ENCODE measurements at regions not wholly inside any gene's neighbourhood (a gene's known extent, or its start where the extent isn't known, plus 50 kb on each side); places are given as distances from the start of the nearest gene placed in this dataset.
A peak's percentile ranks its signal among the peaks of the same experiment; 100 is the strongest.

GRCh38 chr6:166691746-166692145 lies 64.7 kb upstream of the RPS6KA2 start:
- H3K27me3 ChIP-seq (ENCODE audit: control insufficient read depth in 2 of 2, insufficient read depth in 2 of 2, low read length in 2 of 2): peaks cover 0 to 3% of the 10 kb centered on the region in 2 experiments
- dilution Hi-C loops (cut with MboI; ENCODE audit: extremely low pct_ligation_motif_present, low sequenced_read_pairs): no loop called here
- FAIRE-seq: peak; percentile 84
- H3K27ac ChIP-seq (ENCODE audit: insufficient read depth, low read depth, low read length): peak overlapping the region; percentile 68
- no peaks in the 10 kb centered on the region for H3K9me3 ChIP-seq (replicated peaks; ENCODE audit: control insufficient read depth, insufficient read depth, low read length)
- intact Hi-C loops (cut with micrococcal nuclease): loop anchor here (1.0 to 2.0 kb wide), 7 partner anchors 8 to 200 kb away; partner anchors contain the start of gene RPS6KA2
- H3K4me3 ChIP-seq (replicated peaks in 1 of 3; ENCODE audit: insufficient read depth in 1 of 3, low read depth in 1 of 3, low read length in 3 of 3): peak overlapping the region in 1 of 3 experiments; percentile 5
- no peaks in the 10 kb centered on the region for H4K20me1 ChIP-seq (replicated peaks; ENCODE audit: control insufficient read depth, extremely low read depth, insufficient read depth, low read length)
- no peak overlapping the region for H2AFZ ChIP-seq (ENCODE audit: low read depth, low read length)
- no TSS peak for BruUV-seq (replicated peaks)
- no peaks in the 10 kb centered on the region for H3K79me2 ChIP-seq (ENCODE audit: control insufficient read depth, insufficient read depth, low read length)
- DNase-seq (ENCODE audit: low read depth, low spot score): peak; percentile 79
- no peaks in the 10 kb centered on the region for H3K9me1 ChIP-seq (replicated peaks; ENCODE audit: control insufficient read depth, extremely low read depth, insufficient read depth, low read length)
- ChIA-PET POLR2A (interaction anchor here (0.6 to 1.4 kb wide), 4 partner anchors 45 to 92 kb away, joined by 3 read pairs; partner anchors contain the start of gene RPS6KA2), CTCF (interaction anchor here (0.6 to 1.9 kb wide), 12 partner anchors 15 to 236 kb away, joined by 3 to 9 read pairs (median 4); no protein-coding TSS in a partner anchor)
- H3K4me1 ChIP-seq (ENCODE audit: control insufficient read depth, extremely low read depth, insufficient read depth, low read length): peaks cover 20% of the 10 kb centered on the region
- H3K9ac ChIP-seq (replicated peaks; ENCODE audit: extremely low read depth, insufficient read depth, low read length): peak overlapping the region; percentile 58
- H3K36me3 ChIP-seq (ENCODE audit: control insufficient read depth in 2 of 2, extremely low read depth in 1 of 2, insufficient read depth in 2 of 2, low read length in 2 of 2): no peaks in the 10 kb centered on the region
- H3K4me2 ChIP-seq (ENCODE audit: insufficient read depth, low read length): peak overlapping the region; percentile 62
- TF ChIP-seq MYC (IDR thresholded peaks at IDR 0.05; ENCODE audit: low read depth, low read length) (peak; percentile 49), POLR2A (IDR thresholded peaks at IDR 0.05; ENCODE audit: low read depth, low read length) (no peak), FOS (IDR thresholded peaks at IDR 0.05; ENCODE audit: borderline replicate concordance, insufficient read depth, low read length) (no peak), GATA2 (IDR thresholded peaks at IDR 0.05; ENCODE audit: insufficient read depth, insufficient read length, low read depth, low read length) (peak; percentile 79), MAX (IDR thresholded peaks at IDR 0.05; ENCODE audit: insufficient read depth, insufficient read length) (peak; percentile 70)

DNA sequence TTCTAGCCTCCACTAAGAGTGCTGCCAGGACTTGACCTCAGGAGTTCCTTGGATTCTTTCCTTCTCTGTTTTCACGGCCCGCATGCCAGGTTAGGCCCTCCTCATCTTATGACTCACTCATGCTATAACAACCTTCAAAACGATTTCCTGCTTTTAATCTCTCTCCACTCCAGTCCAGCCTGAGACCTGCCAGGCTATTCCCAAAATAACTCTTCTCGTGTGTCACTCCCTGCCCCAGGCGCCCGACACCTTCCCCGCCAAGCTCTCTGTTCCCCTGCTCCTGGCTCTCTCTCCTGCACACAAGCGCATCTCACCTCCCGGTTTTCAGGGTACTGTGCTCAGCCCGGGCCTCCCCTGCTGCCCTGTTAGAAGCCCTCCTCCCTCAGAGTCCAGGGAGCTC lies 64.1 kb upstream of the RPS6KA2 start:
- ChIA-PET CTCF (interaction anchor here (0.9 to 1.9 kb wide), 10 partner anchors 16 to 235 kb away, joined by 3 to 9 read pairs (median 3); no protein-coding TSS in a partner anchor), POLR2A (interaction anchor here (1.0 to 1.4 kb wide), 2 partner anchors 46 to 51 kb away, joined by 3 read pairs; no protein-coding TSS in a partner anchor)
- DNase-seq (ENCODE audit: low read depth, low spot score): peak; percentile 88
- Histone ChIP-seq H3K27ac (ENCODE audit: insufficient read depth, low read depth, low read length) (peak overlapping the region; percentile 68), H3K27me3 (ENCODE audit: control insufficient read depth in 2 of 2, insufficient read depth in 2 of 2, low read length in 2 of 2) (no peaks in the 10 kb centered on the region), H3K9me3 (replicated peaks; ENCODE audit: control insufficient read depth, insufficient read depth, low read length) (no peaks in the 10 kb centered on the region), H3K36me3 (ENCODE audit: control insufficient read depth in 2 of 2, extremely low read depth in 1 of 2, insufficient read depth in 2 of 2, low read length in 2 of 2) (no peaks in the 10 kb centered on the region), H3K9ac (replicated peaks; ENCODE audit: extremely low read depth, insufficient read depth, low read length) (peak overlapping the region; percentile 58), H3K79me2 (ENCODE audit: control insufficient read depth, insufficient read depth, low read length) (no peaks in the 10 kb centered on the region), H3K4me3 (replicated peaks in 1 of 3; ENCODE audit: insufficient read depth in 1 of 3, low read depth in 1 of 3, low read length in 3 of 3) (no peak overlapping the region), H3K4me2 (ENCODE audit: insufficient read depth, low read length) (peak overlapping the region; percentile 62), H3K4me1 (ENCODE audit: control insufficient read depth, extremely low read depth, insufficient read depth, low read length) (peaks cover 20% of the 10 kb centered on the region), H4K20me1 (replicated peaks; ENCODE audit: control insufficient read depth, extremely low read depth, insufficient read depth, low read length) (no peaks in the 10 kb centered on the region), H3K9me1 (replicated peaks; ENCODE audit: control insufficient read depth, extremely low read depth, insufficient read depth, low read length) (no peaks in the 10 kb centered on the region), H2AFZ (ENCODE audit: low read depth, low read length) (no peak overlapping the region)
- BruUV-seq (replicated peaks): no TSS peak
- FAIRE-seq: peak; percentile 98
- intact Hi-C loops (cut with micrococcal nuclease) (loop anchor here (1.0 to 2.0 kb wide), 7 partner anchors 8 to 200 kb away; partner anchors contain the start of gene RPS6KA2), dilution Hi-C loops (cut with MboI; ENCODE audit: extremely low pct_ligation_motif_present, low sequenced_read_pairs) (no loop called here)
- TF ChIP-seq POLR2AphosphoS5 (IDR thresholded peaks at IDR 0.05; ENCODE audit: insufficient read depth, low read depth, low read length) (peak; percentile 56), JUN (IDR thresholded peaks at IDR 0.05; ENCODE audit: borderline replicate concordance, insufficient read depth, insufficient read length, low read depth) (peak; percentile 81), GATA2 (IDR thresholded peaks at IDR 0.05; ENCODE audit: insufficient read depth, insufficient read length, low read depth, low read length) (no peak), FOS (IDR thresholded peaks at IDR 0.05; ENCODE audit: borderline replicate concordance, insufficient read depth, low read length) (peak; percentile 86), EZH2 (IDR thresholded peaks at IDR 0.05; ENCODE audit: borderline replicate concordance, low read depth, low read length, severe bottlenecking) (no peak)

Measured in endothelial cell of umbilical vein (primary cell).